Mesenchymal stem cell (in vitro differentiated cells and primary cell): ENCODE measurements at regions not wholly inside any gene's neighbourhood (a gene's known extent, or its start where the extent isn't known, plus 50 kb on each side); places are given as distances from the start of the nearest gene placed in this dataset.

ENCODE experiments used
- DNase-seq: peaks from one replicate; pipeline ENCODE4 v3.0.0-alpha.2; 2013
- H2AFZ ChIP-seq: one replicate; pipeline ENCODE4 v1.6.1; 2013; ENCODE audit warnings: low read depth, mild to moderate bottlenecking, control low read depth, inconsistent platforms, low read length, moderate library complexity
- H2AK5ac ChIP-seq: 2 replicates; pipeline ENCODE4 v1.6.1; 2013; ENCODE audit warnings: low read length, moderate library complexity, mild to moderate bottlenecking, inconsistent platforms; ENCODE audit not compliant: severe bottlenecking
- H2BK120ac ChIP-seq: one replicate; pipeline ENCODE4 v1.6.1; 2013; ENCODE audit warnings: low read depth, mild to moderate bottlenecking, inconsistent platforms, low read length, moderate library complexity
- H2BK12ac ChIP-seq, 2 experiments: one replicate each; pipeline ENCODE4 v1.6.1; 2013; ENCODE audit warnings: inconsistent platforms in 2 of 2, low read length in 2 of 2, mild to moderate bottlenecking in 2 of 2, moderate library complexity in 2 of 2, control low read depth in 1 of 2
- H2BK15ac ChIP-seq: one replicate; pipeline ENCODE4 v1.6.1; 2013; ENCODE audit warnings: mild to moderate bottlenecking, low read depth, inconsistent platforms; ENCODE audit not compliant: poor library complexity, severe bottlenecking
- H2BK5ac ChIP-seq: 2 replicates; pipeline ENCODE4 v1.6.1; 2013; ENCODE audit warnings: low read depth, mild to moderate bottlenecking, low read length, control low read depth, inconsistent platforms; ENCODE audit not compliant: poor library complexity, severe bottlenecking
- H3K14ac ChIP-seq, 2 experiments: one replicate each; pipeline ENCODE4 v1.6.1; 2013; ENCODE audit warnings: inconsistent platforms in 2 of 2, low read length in 2 of 2, control low read depth in 1 of 2, mild to moderate bottlenecking in 1 of 2, moderate library complexity in 1 of 2
- H3K18ac ChIP-seq, 2 experiments: one replicate each; pipeline ENCODE4 v1.6.1; 2013; ENCODE audit warnings: inconsistent platforms in 2 of 2, low read length in 2 of 2, control low read depth in 1 of 2, low read depth in 1 of 2, mild to moderate bottlenecking in 1 of 2
- H3K23ac ChIP-seq, 2 experiments: one replicate each; pipeline ENCODE4 v1.6.1; 2013; ENCODE audit warnings: inconsistent platforms in 2 of 2, low read length in 2 of 2, mild to moderate bottlenecking in 2 of 2, moderate library complexity in 2 of 2, control low read depth in 1 of 2
- H3K27ac ChIP-seq: 2 replicates; pipeline ENCODE4 v1.5.1; 2013; ENCODE audit warnings: mild to moderate bottlenecking, moderate library complexity, low read length, control low read depth, inconsistent platforms; ENCODE audit not compliant: poor library complexity, severe bottlenecking
- H3K27me3 ChIP-seq, 2 experiments: 2 replicates each; pipeline versions ENCODE4 v1.6.1 to v1.7.0; 2013; ENCODE audit warnings: low read length in 2 of 2, mild to moderate bottlenecking in 2 of 2, moderate library complexity in 2 of 2, control low read depth in 1 of 2, inconsistent platforms in 1 of 2; ENCODE audit not compliant: control insufficient read depth in 1 of 2, insufficient read depth in 1 of 2
- H3K36me3 ChIP-seq, 2 experiments: 2 replicates each; pipeline versions ENCODE4 v1.6.1 to v1.7.0; 2013; ENCODE audit warnings: low read length in 2 of 2, control low read depth in 1 of 2, inconsistent platforms in 1 of 2, low read depth in 1 of 2, mild to moderate bottlenecking in 1 of 2; ENCODE audit not compliant: insufficient read depth in 2 of 2, control insufficient read depth in 1 of 2
- H3K4ac ChIP-seq, 2 experiments: one replicate each; pipeline ENCODE4 v1.6.1; 2013; ENCODE audit warnings: inconsistent platforms in 2 of 2, low read length in 2 of 2, mild to moderate bottlenecking in 2 of 2, moderate library complexity in 2 of 2, control low read depth in 1 of 2, low read depth in 1 of 2
- H3K4me1 ChIP-seq: 2 replicates; pipeline ENCODE4 v1.6.1; 2013; ENCODE audit warnings: low read depth, low read length, control low read depth; ENCODE audit not compliant: control insufficient read depth, insufficient read depth
- H3K4me2 ChIP-seq: 2 replicates; pipeline ENCODE4 v1.6.1; 2013; ENCODE audit warnings: low read length, mild to moderate bottlenecking, inconsistent platforms; ENCODE audit not compliant: poor library complexity, severe bottlenecking
- H3K4me3 ChIP-seq, 2 experiments: 2 replicates each; pipeline versions ENCODE4 v1.5.1 to v1.7.0; 2013; ENCODE audit warnings: low read length in 2 of 2, mild to moderate bottlenecking in 2 of 2, control low read depth in 1 of 2, low read depth in 1 of 2; ENCODE audit not compliant: insufficient read depth in 1 of 2
- H3K79me1 ChIP-seq: replicated peaks from 2 replicates; pipeline ENCODE4 v1.6.1; 2013; ENCODE audit warnings: mild to moderate bottlenecking, control low read depth, low read length, inconsistent platforms; ENCODE audit not compliant: poor library complexity, severe bottlenecking
- H3K9ac ChIP-seq: 2 replicates; pipeline ENCODE4 v1.7.0; 2013; ENCODE audit warnings: mild to moderate bottlenecking, low read length, moderate library complexity
- H3K9me3 ChIP-seq: 2 replicates; pipeline ENCODE4 v1.7.0; 2013; ENCODE audit warnings: mild to moderate bottlenecking, low read length; ENCODE audit not compliant: control insufficient read depth
- H4K8ac ChIP-seq: one replicate; pipeline ENCODE4 v1.6.1; 2013; ENCODE audit warnings: inconsistent platforms, mild to moderate bottlenecking, low read length, moderate library complexity
- H4K91ac ChIP-seq: one replicate; pipeline ENCODE4 v1.6.1; 2013; ENCODE audit warnings: mild to moderate bottlenecking, low read length, inconsistent platforms
- WGBS: methylation state at CpG from one replicate; pipeline ENCODE4 v1.1.7; 2013; ENCODE audit warnings: mixed read lengths; 5-methylcytosine and 5-hydroxymethylcytosine counted together

GRCh38 chr2:10508038-10508437, 59.9 kb upstream of the ODC1 start:
- Histone ChIP-seq H3K27ac (no peak overlapping the region), H3K9ac (no peak overlapping the region), H4K91ac (no peak overlapping the region), H2BK5ac (no peak overlapping the region), H3K4me2 (no peak overlapping the region), H2BK12ac (no peak overlapping the region), H3K4me3 (no peak overlapping the region), H3K9me3 (peaks cover 7% of the 10 kb centered on the region), H3K18ac (no peak overlapping the region), H2BK15ac (no peak overlapping the region), H4K8ac (no peak overlapping the region), H2AK5ac (no peak overlapping the region), H3K14ac (no peak overlapping the region), H3K4ac (no peak overlapping the region), H3K23ac (no peak overlapping the region), H2AFZ (no peak overlapping the region), H3K27me3 (peaks cover 6 to 36% of the 10 kb centered on the region in 2 experiments), H3K36me3 (no peaks in the 10 kb centered on the region), H2BK120ac (no peak overlapping the region), H3K79me1 (no peaks in the 10 kb centered on the region), H3K4me1 (no peaks in the 10 kb centered on the region)
- no peak for DNase-seq

- H3K9me3 ChIP-seq = peaks cover 6% of the 10 kb centered on the region
- 82% methylated on average over 8 of the region's 8 CpGs for WGBS
- peaks cover 1% of the 10 kb centered on the region for H3K4me1 ChIP-seq
- DNase-seq = no peak
- H3K18ac ChIP-seq = no peak overlapping the region
- H3K27me3 ChIP-seq = peaks cover 12 to 45% of the 10 kb centered on the region in 2 experiments
- H2BK12ac ChIP-seq = no peak overlapping the region
- H3K4me3 ChIP-seq = no peak overlapping the region
- H3K27ac ChIP-seq = no peak overlapping the region
- H3K36me3 ChIP-seq = no peaks in the 10 kb centered on the region
- H2BK5ac ChIP-seq = no peak overlapping the region
- H3K4me2 ChIP-seq = no peak overlapping the region
- H2AFZ ChIP-seq = no peak overlapping the region
- no peak overlapping the region for H3K23ac ChIP-seq
- no peak overlapping the region for H4K8ac ChIP-seq
- no peak overlapping the region for H2BK15ac ChIP-seq
- no peak overlapping the region for H2BK120ac ChIP-seq
- no peaks in the 10 kb centered on the region for H3K79me1 ChIP-seq
- no peak overlapping the region for H2AK5ac ChIP-seq
- H3K14ac ChIP-seq = no peak overlapping the region
- no peak overlapping the region for H3K4ac ChIP-seq
- H4K91ac ChIP-seq = peak overlapping the region; percentile 29
- no peak overlapping the region for H3K9ac ChIP-seq
Measured at GRCh38 chr2:10507106-10507505, 59.0 kb upstream of the ODC1 start.

GRCh38 chr2:10504994-10505820, 57.1 kb upstream of the ODC1 start:
- Histone ChIP-seq H2BK12ac (no peak overlapping the region), H3K9me3 (peaks cover 3% of the 10 kb centered on the region), H3K27me3 (peaks cover 12 to 61% of the 10 kb centered on the region in 2 experiments), H3K79me1 (no peaks in the 10 kb centered on the region), H3K36me3 (no peaks in the 10 kb centered on the region), H4K91ac (no peak overlapping the region), H3K18ac (no peak overlapping the region), H3K23ac (no peak overlapping the region), H2BK120ac (no peak overlapping the region), H3K14ac (peak overlapping the region in 1 of 2 experiments; percentile 44), H3K4ac (no peak overlapping the region), H2BK5ac (no peak overlapping the region), H3K4me1 (peaks cover 3% of the 10 kb centered on the region), H3K4me2 (no peak overlapping the region), H3K27ac (no peak overlapping the region), H2AFZ (no peak overlapping the region), H2AK5ac (no peak overlapping the region), H3K9ac (no peak overlapping the region), H3K4me3 (no peak overlapping the region), H2BK15ac (no peak overlapping the region), H4K8ac (no peak overlapping the region)
- no peak for DNase-seq
- WGBS = 76% methylated on average over 13 of the region's 13 CpGs

- Histone ChIP-seq H2BK5ac (no peak overlapping the region), H3K14ac (no peak overlapping the region), H3K23ac (no peak overlapping the region), H3K36me3 (no peaks in the 10 kb centered on the region), H3K4me1 (peaks cover 5% of the 10 kb centered on the region), H2AK5ac (no peak overlapping the region), H3K18ac (no peak overlapping the region), H2BK120ac (no peak overlapping the region), H4K8ac (no peak overlapping the region), H3K27ac (no peak overlapping the region), H2BK12ac (no peak overlapping the region), H3K4me2 (no peak overlapping the region), H2AFZ (no peak overlapping the region), H3K27me3 (peaks cover 12 to 68% of the 10 kb centered on the region in 2 experiments), H4K91ac (no peak overlapping the region), H3K9me3 (peaks cover under 1% of the 10 kb centered on the region), H2BK15ac (no peak overlapping the region), H3K9ac (no peak overlapping the region), H3K4me3 (no peak overlapping the region), H3K4ac (no peak overlapping the region), H3K79me1 (no peaks in the 10 kb centered on the region)
- 85% methylated on average over 16 of the region's 16 CpGs for WGBS
- no peak for DNase-seq
Measured at GRCh38 chr2:10504370-10504993, 56.4 kb upstream of the ODC1 start.
